ENCODE measurements at regions not wholly inside any gene's neighbourhood (a gene's known extent, or its start where the extent isn't known, plus 50 kb on each side); places are given as distances from the start of the nearest gene placed in this dataset.

DNA sequence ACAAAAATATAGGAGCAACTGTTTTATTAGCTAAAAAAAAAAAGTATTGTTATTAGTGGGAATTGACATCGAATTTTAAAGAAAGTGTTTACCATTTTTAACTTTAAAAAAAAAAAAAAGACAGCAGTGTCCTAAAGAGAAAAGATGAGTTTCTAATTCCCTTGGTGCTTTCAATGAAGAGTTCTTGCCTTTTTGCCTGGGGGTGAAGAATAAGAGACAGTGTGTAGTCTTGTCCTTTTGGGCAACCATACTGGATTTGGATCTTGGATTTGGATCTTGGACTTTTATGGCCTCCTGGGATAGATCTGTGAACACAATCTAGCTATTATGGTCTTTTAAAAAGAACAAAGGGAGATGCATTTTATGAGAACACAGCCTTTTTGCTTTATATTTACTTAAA lies 60.2 kb upstream of the GLS start:
- TF ChIP-seq, protein P1, sequence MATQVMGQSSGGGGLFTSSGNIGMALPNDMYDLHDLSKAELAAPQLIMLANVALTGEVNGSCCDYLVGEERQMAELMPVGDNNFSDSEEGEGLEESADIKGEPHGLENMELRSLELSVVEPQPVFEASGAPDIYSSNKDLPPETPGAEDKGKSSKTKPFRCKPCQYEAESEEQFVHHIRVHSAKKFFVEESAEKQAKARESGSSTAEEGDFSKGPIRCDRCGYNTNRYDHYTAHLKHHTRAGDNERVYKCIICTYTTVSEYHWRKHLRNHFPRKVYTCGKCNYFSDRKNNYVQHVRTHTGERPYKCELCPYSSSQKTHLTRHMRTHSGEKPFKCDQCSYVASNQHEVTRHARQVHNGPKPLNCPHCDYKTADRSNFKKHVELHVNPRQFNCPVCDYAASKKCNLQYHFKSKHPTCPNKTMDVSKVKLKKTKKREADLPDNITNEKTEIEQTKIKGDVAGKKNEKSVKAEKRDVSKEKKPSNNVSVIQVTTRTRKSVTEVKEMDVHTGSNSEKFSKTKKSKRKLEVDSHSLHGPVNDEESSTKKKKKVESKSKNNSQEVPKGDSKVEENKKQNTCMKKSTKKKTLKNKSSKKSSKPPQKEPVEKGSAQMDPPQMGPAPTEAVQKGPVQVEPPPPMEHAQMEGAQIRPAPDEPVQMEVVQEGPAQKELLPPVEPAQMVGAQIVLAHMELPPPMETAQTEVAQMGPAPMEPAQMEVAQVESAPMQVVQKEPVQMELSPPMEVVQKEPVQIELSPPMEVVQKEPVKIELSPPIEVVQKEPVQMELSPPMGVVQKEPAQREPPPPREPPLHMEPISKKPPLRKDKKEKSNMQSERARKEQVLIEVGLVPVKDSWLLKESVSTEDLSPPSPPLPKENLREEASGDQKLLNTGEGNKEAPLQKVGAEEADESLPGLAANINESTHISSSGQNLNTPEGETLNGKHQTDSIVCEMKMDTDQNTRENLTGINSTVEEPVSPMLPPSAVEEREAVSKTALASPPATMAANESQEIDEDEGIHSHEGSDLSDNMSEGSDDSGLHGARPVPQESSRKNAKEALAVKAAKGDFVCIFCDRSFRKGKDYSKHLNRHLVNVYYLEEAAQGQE (IDR thresholded peaks at IDR 0.05; ENCODE audit: insufficient read depth in 1 of 2, low read depth in 2 of 2, low read length in 2 of 2): no peak
- TF ChIP-seq SIN3A (IDR thresholded peaks at IDR 0.05; ENCODE audit: borderline replicate concordance, insufficient read depth, low read length): no peak
- no peak for TF ChIP-seq POLR2AphosphoS5 (IDR thresholded peaks at IDR 0.05; ENCODE audit: low read depth, low read length)

Measured in PFSK-1 (cell line).